ENCODE measurements at regions not wholly inside any gene's neighbourhood (a gene's known extent, or its start where the extent isn't known, plus 50 kb on each side); places are given as distances from the start of the nearest gene placed in this dataset.

GRCh38 chr3:182585532-182586150 is 207.7 kb upstream of the ATP11B start:
- no peaks in the 10 kb centered on the region for H3K9me2 ChIP-seq (ENCODE audit: low read depth, low read length)
- no peaks in the 10 kb centered on the region for H3K36me3 ChIP-seq (ENCODE audit: insufficient read depth, low read length)
- H3K4me1 ChIP-seq (ENCODE audit: insufficient read depth, low read length, severe bottlenecking) = no peaks in the 10 kb centered on the region
- H2AFZ ChIP-seq (ENCODE audit: low read length) = no peak overlapping the region
- no peaks in the 10 kb centered on the region for H4K20me1 ChIP-seq (ENCODE audit: insufficient read depth, low read length)
- H3K79me2 ChIP-seq (ENCODE audit: insufficient read depth, low read length) = no peaks in the 10 kb centered on the region
- no peaks in the 10 kb centered on the region for H3F3A ChIP-seq (ENCODE audit: insufficient read depth, low read length)
- no peak overlapping the region for H3K27ac ChIP-seq (ENCODE audit: low read depth, low read length, poor library complexity, severe bottlenecking)
- no peak overlapping the region for H3K4me2 ChIP-seq (ENCODE audit: low read length)
- H3K27me3 ChIP-seq (ENCODE audit: insufficient read depth, low read length) = no peaks in the 10 kb centered on the region
- H3K9me3 ChIP-seq (ENCODE audit: low read length) = no peaks in the 10 kb centered on the region
- no peak overlapping the region for H3K9ac ChIP-seq (ENCODE audit: low read length)
- H3K4me3 ChIP-seq (ENCODE audit: low read depth, low read length, poor library complexity, severe bottlenecking) = no peak overlapping the region
- TF ChIP-seq, protein P1, sequence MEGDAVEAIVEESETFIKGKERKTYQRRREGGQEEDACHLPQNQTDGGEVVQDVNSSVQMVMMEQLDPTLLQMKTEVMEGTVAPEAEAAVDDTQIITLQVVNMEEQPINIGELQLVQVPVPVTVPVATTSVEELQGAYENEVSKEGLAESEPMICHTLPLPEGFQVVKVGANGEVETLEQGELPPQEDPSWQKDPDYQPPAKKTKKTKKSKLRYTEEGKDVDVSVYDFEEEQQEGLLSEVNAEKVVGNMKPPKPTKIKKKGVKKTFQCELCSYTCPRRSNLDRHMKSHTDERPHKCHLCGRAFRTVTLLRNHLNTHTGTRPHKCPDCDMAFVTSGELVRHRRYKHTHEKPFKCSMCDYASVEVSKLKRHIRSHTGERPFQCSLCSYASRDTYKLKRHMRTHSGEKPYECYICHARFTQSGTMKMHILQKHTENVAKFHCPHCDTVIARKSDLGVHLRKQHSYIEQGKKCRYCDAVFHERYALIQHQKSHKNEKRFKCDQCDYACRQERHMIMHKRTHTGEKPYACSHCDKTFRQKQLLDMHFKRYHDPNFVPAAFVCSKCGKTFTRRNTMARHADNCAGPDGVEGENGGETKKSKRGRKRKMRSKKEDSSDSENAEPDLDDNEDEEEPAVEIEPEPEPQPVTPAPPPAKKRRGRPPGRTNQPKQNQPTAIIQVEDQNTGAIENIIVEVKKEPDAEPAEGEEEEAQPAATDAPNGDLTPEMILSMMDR (IDR thresholded peaks at IDR 0.05; ENCODE audit: low read length) = no peak
- TF ChIP-seq EZH2 (IDR thresholded peaks at IDR 0.05; ENCODE audit: borderline replicate concordance, low read length) = no peak

- TF ChIP-seq EZH2 (IDR thresholded peaks at IDR 0.05; ENCODE audit: borderline replicate concordance, low read length) = no peak
- TF ChIP-seq, protein P1 (IDR thresholded peaks at IDR 0.05; ENCODE audit: low read length) = no peak
These were observed 200.6 kb upstream of the ATP11B start for GRCh38 chr3:182592747-182593146.

GRCh38 chr3:182596676-182597410 is 196.5 kb upstream of the ATP11B start:
- H3K27me3 ChIP-seq (ENCODE audit: insufficient read depth, low read length) = no peaks in the 10 kb centered on the region
- TF ChIP-seq, protein P1 (IDR thresholded peaks at IDR 0.05; ENCODE audit: low read length) = no peak
- TF ChIP-seq EZH2 (IDR thresholded peaks at IDR 0.05; ENCODE audit: borderline replicate concordance, low read length) = no peak
- no peak overlapping the region for H3K9ac ChIP-seq (ENCODE audit: low read length)
- no peak overlapping the region for H3K4me3 ChIP-seq (ENCODE audit: low read depth, low read length, poor library complexity, severe bottlenecking)
- no peaks in the 10 kb centered on the region for H3K9me3 ChIP-seq (ENCODE audit: low read length)
- H4K20me1 ChIP-seq (ENCODE audit: insufficient read depth, low read length) = no peaks in the 10 kb centered on the region
- no peaks in the 10 kb centered on the region for H3K79me2 ChIP-seq (ENCODE audit: insufficient read depth, low read length)
- H3K4me2 ChIP-seq (ENCODE audit: low read length) = no peak overlapping the region
- no peaks in the 10 kb centered on the region for H3K36me3 ChIP-seq (ENCODE audit: insufficient read depth, low read length)
- H3K9me2 ChIP-seq (ENCODE audit: low read depth, low read length) = no peaks in the 10 kb centered on the region
- H2AFZ ChIP-seq (ENCODE audit: low read length) = no peak overlapping the region
- no peak overlapping the region for H3K27ac ChIP-seq (ENCODE audit: low read depth, low read length, poor library complexity, severe bottlenecking)
- no peaks in the 10 kb centered on the region for H3F3A ChIP-seq (ENCODE audit: insufficient read depth, low read length)
- no peaks in the 10 kb centered on the region for H3K4me1 ChIP-seq (ENCODE audit: insufficient read depth, low read length, severe bottlenecking)

More at GRCh38 chr3:182592747-182593146, 200.6 kb upstream of the ATP11B start:
- H3K27me3 ChIP-seq (ENCODE audit: insufficient read depth, low read length) = no peaks in the 10 kb centered on the region
- H3K9me2 ChIP-seq (ENCODE audit: low read depth, low read length) = no peaks in the 10 kb centered on the region
- H3F3A ChIP-seq (ENCODE audit: insufficient read depth, low read length) = no peaks in the 10 kb centered on the region
- H3K79me2 ChIP-seq (ENCODE audit: insufficient read depth, low read length) = no peaks in the 10 kb centered on the region
- no peak overlapping the region for H2AFZ ChIP-seq (ENCODE audit: low read length)
- no peak overlapping the region for H3K4me2 ChIP-seq (ENCODE audit: low read length)
- no peak overlapping the region for H3K27ac ChIP-seq (ENCODE audit: low read depth, low read length, poor library complexity, severe bottlenecking)
- no peaks in the 10 kb centered on the region for H3K4me1 ChIP-seq (ENCODE audit: insufficient read depth, low read length, severe bottlenecking)
- no peaks in the 10 kb centered on the region for H4K20me1 ChIP-seq (ENCODE audit: insufficient read depth, low read length)
- H3K4me3 ChIP-seq (ENCODE audit: low read depth, low read length, poor library complexity, severe bottlenecking) = no peak overlapping the region
- H3K9me3 ChIP-seq (ENCODE audit: low read length) = no peaks in the 10 kb centered on the region
- no peak overlapping the region for H3K9ac ChIP-seq (ENCODE audit: low read length)
- H3K36me3 ChIP-seq (ENCODE audit: insufficient read depth, low read length) = no peaks in the 10 kb centered on the region

All from OCI-LY1 (cell line).